Spleen (tissue), 11 donors: ENCODE measurements at regions not wholly inside any gene's neighbourhood (a gene's known extent, or its start where the extent isn't known, plus 50 kb on each side); places are given as distances from the start of the nearest gene placed in this dataset.

ENCODE experiments used
- DNase-seq: peaks from one replicate; pipeline ENCODE4 v3.0.0-alpha.2; 2020
- H3K27ac ChIP-seq, 8 donors: fragments of 200-600 bp; sonication (generic) in 7 of 8; 1 replicate in 4 of 8; 2 replicates in 4 of 8; pipeline versions ENCODE4 v1.5.0 to v1.8.0; 2016 to 2021; ENCODE audit warnings: inconsistent platforms in 4 of 8, mild to moderate bottlenecking in 4 of 8, moderate library complexity in 1 of 8
- H3K27me3 ChIP-seq, 7 donors: fragments of 200-600 bp; sonication (generic) in 6 of 7; replicated peaks in 1 of 7; 1 replicate in 4 of 7; 2 replicates in 3 of 7; pipeline versions ENCODE4 v1.5.0 to v1.8.0; 2016 to 2021; ENCODE audit warnings: inconsistent platforms in 3 of 7, mild to moderate bottlenecking in 1 of 7
- H3K36me3 ChIP-seq, 6 donors: fragments of 200-600 bp; sonication (generic) in 5 of 6; 1 replicate in 4 of 6; 2 replicates in 2 of 6; pipeline versions ENCODE4 v1.5.0 to v1.8.0; 2016 to 2021; ENCODE audit warnings: inconsistent platforms in 2 of 6
- H3K4me1 ChIP-seq, 6 donors: fragments of 200-600 bp; sonication (generic) in 5 of 6; 1 replicate in 3 of 6; 2 replicates in 3 of 6; pipeline versions ENCODE4 v1.5.0 to v1.8.0; 2016 to 2021; ENCODE audit warnings: inconsistent platforms in 3 of 6
- H3K4me3 ChIP-seq, 8 donors: fragments of 200-600 bp; sonication (generic) in 7 of 8; 1 replicate in 4 of 8; 2 replicates in 4 of 8; pipeline versions ENCODE4 v1.5.0 to v1.8.0; 2016 to 2021; ENCODE audit warnings: inconsistent platforms in 4 of 8, mild to moderate bottlenecking in 4 of 8, moderate library complexity in 2 of 8
- H3K9me3 ChIP-seq, 8 donors: fragments of 200-600 bp; sonication (generic) in 7 of 8; 1 replicate in 4 of 8; 2 replicates in 4 of 8; pipeline versions ENCODE4 v1.5.0 to v1.8.0; 2016 to 2021; ENCODE audit warnings: inconsistent platforms in 4 of 8
- POLR2A ChIP-seq, 3 donors: fragments of 450-650 bp; IDR thresholded peaks; one replicate each; pipeline ENCODE4 v1.5.1; 2017; ENCODE audit warnings: antibody characterized with exemption in 3 of 3, mild to moderate bottlenecking in 1 of 3
- POLR2AphosphoS5 ChIP-seq, 3 donors: sonication (generic); formaldehyde crosslinking; IDR thresholded peaks; one replicate each; pipeline ENCODE4 v1.5.1; 2017; ENCODE audit warnings: antibody characterized with exemption in 3 of 3
- WGBS, 5 donors: extraction: QIAGEN DNeasy Blood & Tissue Kit in 3 of 5; methylation state at CpG; one replicate each; pipeline versions ENCODE4 v1.1.5 to v1.1.7; 2013 to 2018; 5-methylcytosine and 5-hydroxymethylcytosine counted together
- intact Hi-C: fragments of 100-400 bp; cut with DNase I; formaldehyde crosslinking; loops from one replicate; pipeline ENCODE4 v1.15.0; 2023; ENCODE audit warnings: low total_unique reads
- TF ChIP-seq, protein P1 (sequence below), 11 experiments: fragments of 200-600 bp in 7 of 11; fragments of 450-650 bp in 4 of 11; sonication (generic) in 4 of 11; IDR thresholded peaks in 8 of 11; conservative IDR thresholded peaks in 3 of 11; 1 replicate in 7 of 11; 2 replicates in 4 of 11; pipeline versions ENCODE4 v1.4.0 to v1.8.0; 2016 to 2021; ENCODE audit warnings: antibody characterized with exemption in 11 of 11, inconsistent platforms in 4 of 11, mild to moderate bottlenecking in 1 of 11
- donor health status: healthy with polysubstance abuse.
- donor health status: DM: no; HTN: no; CAD: no; lungs with moderate emphysema.
- donor health status: DM: no; HTN: no; CAD: no.
- donor health status: Bipolar disorder and iron deficiency.
- donor health status: healthy.
- donor health status: DM: no; HTN: no; CAD: no.
- donor health status: DM: yes; HTN: yes; CAD: no.

DNA sequence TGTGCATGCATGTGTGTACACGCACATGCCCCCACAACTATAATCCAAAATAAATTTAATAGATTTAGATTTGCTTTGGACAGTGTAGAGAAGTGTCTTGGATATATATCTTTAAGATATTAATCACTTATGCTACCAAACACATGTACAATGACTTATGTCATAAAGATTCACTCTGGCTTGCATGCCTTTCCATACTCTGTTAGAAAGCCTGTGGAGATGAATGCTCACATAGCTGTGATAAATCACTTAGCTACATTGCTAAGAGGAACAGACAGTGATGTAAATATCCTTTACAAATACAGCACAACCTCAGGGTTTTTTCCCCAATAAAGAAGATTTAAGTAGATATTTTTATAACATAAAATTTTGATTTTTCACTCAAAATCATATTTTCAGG, 2484.8 kb upstream of the PCDH20 start:
- Histone ChIP-seq H3K4me1 (no peaks in the 10 kb centered on the region), H3K27me3 (no peaks in the 10 kb centered on the region), H3K4me3 (no peak overlapping the region), H3K27ac (no peak overlapping the region), H3K9me3 (peaks cover 0 to 8% (median 0%) of the 10 kb centered on the region in 8 donors), H3K36me3 (no peaks in the 10 kb centered on the region)
- no peak for TF ChIP-seq POLR2A (IDR thresholded peaks at IDR 0.05)
- no peak for TF ChIP-seq POLR2AphosphoS5 (IDR thresholded peaks at IDR 0.05)
- TF ChIP-seq, protein P1, sequence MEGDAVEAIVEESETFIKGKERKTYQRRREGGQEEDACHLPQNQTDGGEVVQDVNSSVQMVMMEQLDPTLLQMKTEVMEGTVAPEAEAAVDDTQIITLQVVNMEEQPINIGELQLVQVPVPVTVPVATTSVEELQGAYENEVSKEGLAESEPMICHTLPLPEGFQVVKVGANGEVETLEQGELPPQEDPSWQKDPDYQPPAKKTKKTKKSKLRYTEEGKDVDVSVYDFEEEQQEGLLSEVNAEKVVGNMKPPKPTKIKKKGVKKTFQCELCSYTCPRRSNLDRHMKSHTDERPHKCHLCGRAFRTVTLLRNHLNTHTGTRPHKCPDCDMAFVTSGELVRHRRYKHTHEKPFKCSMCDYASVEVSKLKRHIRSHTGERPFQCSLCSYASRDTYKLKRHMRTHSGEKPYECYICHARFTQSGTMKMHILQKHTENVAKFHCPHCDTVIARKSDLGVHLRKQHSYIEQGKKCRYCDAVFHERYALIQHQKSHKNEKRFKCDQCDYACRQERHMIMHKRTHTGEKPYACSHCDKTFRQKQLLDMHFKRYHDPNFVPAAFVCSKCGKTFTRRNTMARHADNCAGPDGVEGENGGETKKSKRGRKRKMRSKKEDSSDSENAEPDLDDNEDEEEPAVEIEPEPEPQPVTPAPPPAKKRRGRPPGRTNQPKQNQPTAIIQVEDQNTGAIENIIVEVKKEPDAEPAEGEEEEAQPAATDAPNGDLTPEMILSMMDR (IDR thresholded peaks at IDR 0.05 in 8 of 11, conservative IDR thresholded peaks at IDR 0.05 in 3 of 11), result no peak
- 85 to 95% (median 89%) methylated on average over 1 of the region's 1 CpG for WGBS, 5 donors
- DNase-seq, result no peak
- intact Hi-C loops, result no loop called here

DNA sequence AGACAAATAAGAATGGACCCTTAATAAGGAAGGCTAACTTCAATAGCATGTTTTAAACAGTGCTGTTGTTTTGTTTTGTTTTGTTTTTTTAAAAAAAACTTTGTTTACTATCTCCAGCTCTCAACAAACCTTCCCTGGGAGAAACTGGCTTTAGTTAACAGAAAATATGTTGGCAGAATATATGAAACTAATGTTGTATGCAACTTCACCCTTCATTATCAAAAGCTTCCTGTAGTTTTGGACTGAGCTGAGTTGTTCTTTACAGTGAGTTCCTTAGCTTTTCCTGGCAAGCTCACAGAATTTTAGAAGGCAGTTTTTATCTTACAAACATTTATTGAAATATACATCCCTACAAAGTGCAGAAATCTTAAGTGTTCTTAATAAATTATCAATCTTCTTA, 2480.7 kb upstream of the PCDH20 start:
- Histone ChIP-seq H3K27me3 (no peaks in the 10 kb centered on the region), H3K4me1 (no peaks in the 10 kb centered on the region), H3K36me3 (no peaks in the 10 kb centered on the region), H3K4me3 (no peak overlapping the region), H3K27ac (no peak overlapping the region), H3K9me3 (no peaks in the 10 kb centered on the region)
- intact Hi-C loops, result no loop called here
- TF ChIP-seq, protein P1 (IDR thresholded peaks at IDR 0.05 in 8 of 11, conservative IDR thresholded peaks at IDR 0.05 in 3 of 11), result no peak
- TF ChIP-seq POLR2AphosphoS5 (IDR thresholded peaks at IDR 0.05) (no peak), POLR2A (IDR thresholded peaks at IDR 0.05) (no peak)
- no peak for DNase-seq

DNA sequence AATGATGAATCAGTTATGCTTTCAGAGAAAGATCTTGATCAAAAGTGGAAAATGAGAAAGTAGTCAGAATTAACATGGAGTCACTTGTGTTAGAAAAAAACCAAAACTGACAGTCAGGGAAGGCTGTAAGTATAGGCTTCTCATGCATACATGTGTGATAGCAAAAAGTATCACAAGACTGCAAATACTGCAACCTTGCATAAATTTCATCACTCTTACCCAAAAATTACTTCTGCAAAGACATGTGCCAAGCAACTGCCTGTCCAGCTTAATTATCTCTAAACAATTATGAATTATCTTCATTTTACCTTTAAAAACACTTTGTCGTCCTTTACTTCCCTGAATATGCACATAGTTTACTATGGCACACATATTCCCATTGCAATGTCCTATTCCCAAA, 2466.4 kb upstream of the PCDH20 start:
- Histone ChIP-seq H3K27ac (no peak overlapping the region), H3K4me1 (no peaks in the 10 kb centered on the region), H3K36me3 (no peaks in the 10 kb centered on the region), H3K4me3 (no peak overlapping the region), H3K27me3 (no peaks in the 10 kb centered on the region), H3K9me3 (peaks cover 0 to 25% (median 6%) of the 10 kb centered on the region in 8 donors)
- DNase-seq, result no peak
- intact Hi-C loops, result no loop called here
- no peak for TF ChIP-seq POLR2A (IDR thresholded peaks at IDR 0.05)
- no peak for TF ChIP-seq POLR2AphosphoS5 (IDR thresholded peaks at IDR 0.05)
- TF ChIP-seq, protein P1 (IDR thresholded peaks at IDR 0.05 in 8 of 11, conservative IDR thresholded peaks at IDR 0.05 in 3 of 11), result no peak
- 72 to 90% (median 84%) methylated on average over 1 of the region's 1 CpG for WGBS, 5 donors

DNA sequence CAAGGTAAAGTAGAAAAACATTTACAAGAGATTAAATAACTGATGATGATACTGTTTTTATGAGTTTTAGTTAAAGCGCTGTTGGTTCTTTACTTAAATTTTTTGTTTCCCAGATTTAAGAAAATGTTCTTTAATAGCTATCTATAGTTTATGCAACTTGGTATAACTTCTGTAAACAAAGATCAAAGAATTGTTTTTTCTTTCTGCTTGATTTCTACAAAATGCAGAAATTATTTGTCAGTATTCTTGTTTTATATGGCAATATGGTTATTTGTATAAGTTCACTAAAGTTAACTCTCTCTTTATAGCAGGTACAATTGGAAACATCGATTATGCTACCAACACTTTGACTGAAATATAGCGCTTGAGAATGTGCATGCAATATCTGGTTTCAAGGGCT, 2465.1 kb upstream of the PCDH20 start:
- Histone ChIP-seq H3K36me3 (no peaks in the 10 kb centered on the region), H3K27me3 (no peaks in the 10 kb centered on the region), H3K4me1 (no peaks in the 10 kb centered on the region), H3K4me3 (no peak overlapping the region), H3K27ac (no peak overlapping the region), H3K9me3 (peaks cover 0 to 25% (median 6%) of the 10 kb centered on the region in 8 donors)
- WGBS, 5 donors, result 57 to 71% (median 63%) methylated on average over 3 of the region's 3 CpGs
- TF ChIP-seq, protein P1 (IDR thresholded peaks at IDR 0.05 in 8 of 11, conservative IDR thresholded peaks at IDR 0.05 in 3 of 11), result no peak
- no peak for TF ChIP-seq POLR2A (IDR thresholded peaks at IDR 0.05)
- no peak for TF ChIP-seq POLR2AphosphoS5 (IDR thresholded peaks at IDR 0.05)
- DNase-seq, result no peak
- intact Hi-C loops, result no loop called here
